HFFc6 (cell line): ENCODE measurements at regions not wholly inside any gene's neighbourhood (a gene's known extent, or its start where the extent isn't known, plus 50 kb on each side); places are given as distances from the start of the nearest gene placed in this dataset.

Source experiments
- DNase-seq: peaks from one replicate; pipeline ENCODE4 v3.0.0-alpha.2; 2018
- H3K27ac Mint-ChIP-seq: 2 replicates; pipeline ENCODE4 v1.8.0; 2020; ENCODE audit warnings: mild to moderate bottlenecking, mixed read lengths
- H3K27me3 Mint-ChIP-seq: 2 replicates; pipeline ENCODE4 v1.8.0; 2021; ENCODE audit warnings: mild to moderate bottlenecking, moderate library complexity, mixed read lengths; ENCODE audit not compliant: insufficient read depth
- H3K36me3 Mint-ChIP-seq: 2 replicates; pipeline ENCODE4 v1.8.0; 2021; ENCODE audit warnings: low read depth, mixed read lengths
- H3K4me1 Mint-ChIP-seq: 2 replicates; pipeline ENCODE4 v1.8.0; 2020; ENCODE audit warnings: low read depth, mixed read lengths
- H3K4me3 Mint-ChIP-seq: 2 replicates; pipeline ENCODE4 v1.8.0; 2020; ENCODE audit warnings: mild to moderate bottlenecking, moderate library complexity, mixed read lengths
- H3K9me3 Mint-ChIP-seq: 2 replicates; pipeline ENCODE4 v1.8.0; 2020; ENCODE audit warnings: mild to moderate bottlenecking, mixed read lengths
- CTCF ChIP-seq: fragments of 200-600 bp; sonication (generic); IDR thresholded peaks from 2 replicates; pipeline ENCODE4 v1.5.0; 2021; ENCODE audit warnings: antibody characterized with exemption, mild to moderate bottlenecking

GRCh38 chr5:135194126-135194488 lies 160.1 kb upstream of the PITX1 start:
- Mint-ChIP-seq H3K4me1 (peaks cover 37% of the 10 kb centered on the region), H3K4me3 (peak overlapping the region; percentile 57), H3K27me3 (peaks cover 2% of the 10 kb centered on the region; the same call in 1 of the 2 replicates), H3K9me3 (peaks cover 14% of the 10 kb centered on the region; the same call in 1 of the 2 replicates), H3K27ac (peak overlapping the region; percentile 81), H3K36me3 (peaks cover 25% of the 10 kb centered on the region)
- DNase-seq = no peak
- TF ChIP-seq CTCF = no peak

GRCh38 chr5:135193213-135194125 lies 159.4 kb upstream of the PITX1 start:
- Mint-ChIP-seq H3K27me3 (peaks cover 2% of the 10 kb centered on the region), H3K4me1 (peaks cover 37% of the 10 kb centered on the region), H3K36me3 (peaks cover 21% of the 10 kb centered on the region), H3K4me3 (peak overlapping the region; percentile 57), H3K9me3 (peaks cover 10% of the 10 kb centered on the region; the same call in 1 of the 2 replicates), H3K27ac (peak overlapping the region; percentile 81)
- DNase-seq = peak; percentile 60
- TF ChIP-seq CTCF = no peak

- Mint-ChIP-seq H3K9me3 (peaks cover 4% of the 10 kb centered on the region; the same call in 1 of the 2 replicates), H3K27me3 (peaks cover 2% of the 10 kb centered on the region), H3K4me1 (peaks cover 37% of the 10 kb centered on the region), H3K27ac (no peak overlapping the region), H3K4me3 (no peak overlapping the region), H3K36me3 (0 out of 2 replicates have a peak, but pooled peaks cover 10% of the 10 kb centered on the region)
- no peak for TF ChIP-seq CTCF
- no peak for DNase-seq
Measured at GRCh38 chr5:135192351-135192750, 158.3 kb upstream of the PITX1 start.

DNA sequence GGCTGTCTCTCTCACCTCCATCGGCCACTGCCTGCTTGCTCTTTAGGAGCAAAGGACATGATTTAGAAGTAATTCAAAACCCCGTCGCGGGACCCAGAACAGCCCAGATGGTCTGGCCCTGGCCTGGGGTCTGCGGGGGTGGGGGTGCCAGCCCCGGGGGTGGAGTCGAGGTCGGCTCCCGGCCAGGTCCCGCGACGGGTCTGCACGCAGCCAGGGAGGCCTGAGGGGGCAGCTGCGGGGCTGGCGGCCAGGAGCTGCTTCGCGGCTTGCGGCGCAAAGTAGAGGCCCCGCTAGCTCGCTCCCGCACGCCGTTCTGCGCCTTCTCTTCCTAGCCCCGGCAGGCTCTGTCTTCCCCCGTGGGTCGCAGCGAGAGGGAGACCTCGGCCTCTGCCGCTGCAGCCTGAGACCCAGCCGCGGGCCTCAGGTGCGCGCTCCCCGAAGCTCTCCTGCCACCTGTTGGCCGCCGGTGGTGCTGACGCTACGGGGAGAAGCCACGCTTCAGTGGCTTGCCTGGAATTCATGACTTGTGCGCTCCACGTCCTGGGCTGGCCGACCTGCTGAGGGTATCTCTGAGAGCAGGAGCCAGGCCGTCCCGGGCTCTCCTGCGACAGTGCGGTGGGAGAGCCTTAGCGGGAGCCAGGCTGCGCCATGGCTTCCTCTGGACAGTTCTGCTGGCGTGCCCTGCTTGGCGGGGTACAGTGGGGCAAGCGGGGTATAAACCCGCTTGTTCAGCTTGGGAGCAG lies 157.2 kb upstream of the PITX1 start:
- Mint-ChIP-seq H3K4me3 (peak overlapping the region; percentile 77), H3K27ac (no peak overlapping the region), H3K36me3 (0 out of 2 replicates have a peak, but pooled peaks cover under 1% of the 10 kb centered on the region), H3K27me3 (peaks cover 2% of the 10 kb centered on the region), H3K9me3 (no peaks in the 10 kb centered on the region; the same call in 1 of the 2 replicates), H3K4me1 (peaks cover 37% of the 10 kb centered on the region)
- peak; percentile 93 for TF ChIP-seq CTCF
- DNase-seq = peak; percentile 54

- Mint-ChIP-seq H3K27ac (no peak overlapping the region), H3K27me3 (peaks cover 2% of the 10 kb centered on the region)
- TF ChIP-seq CTCF = no peak
Measured at GRCh38 chr5:135190416-135191083, 156.5 kb upstream of the PITX1 start.

More at GRCh38 chr5:135190416-135191083, 156.5 kb upstream of the PITX1 start:
- DNase-seq = no peak
- Mint-ChIP-seq H3K4me1 (peaks cover 31% of the 10 kb centered on the region), H3K36me3 (no peaks in the 10 kb centered on the region), H3K4me3 (0 out of 2 replicates have a peak overlapping the region, but pooled peaks have one; percentile 26), H3K9me3 (no peaks in the 10 kb centered on the region)
